Small intestine (tissue), 7 donors: ENCODE measurements at regions not wholly inside any gene's neighbourhood (a gene's known extent, or its start where the extent isn't known, plus 50 kb on each side); places are given as distances from the start of the nearest gene placed in this dataset.

Experiments used
- DNase-seq, 2 donors: peaks; one replicate each; pipeline versions ENCODE4 v3.0.0 to v3.0.0-alpha.2; 2013
- FAIRE-seq: peaks from 2 replicates; lab custom pipeline; 2012; peaks lifted over from hg19 to GRCh38; lab: Jason Lieb, UNC
- H3K27ac ChIP-seq, 3 donors: one replicate each; pipeline ENCODE4 v1.5.1; 2013; ENCODE audit warnings: low read length in 2 of 3, mild to moderate bottlenecking in 2 of 3, control low read depth in 1 of 3, inconsistent platforms in 1 of 3, low read depth in 1 of 3, moderate library complexity in 1 of 3
- H3K27me3 ChIP-seq, 3 donors: one replicate each; pipeline ENCODE4 v1.6.1; 2013; ENCODE audit warnings: low read length in 3 of 3, inconsistent platforms in 1 of 3; ENCODE audit not compliant: control insufficient read depth in 3 of 3, insufficient read depth in 3 of 3
- H3K36me3 ChIP-seq, 3 donors: one replicate each; pipeline ENCODE4 v1.6.1; 2013; ENCODE audit warnings: low read length in 3 of 3, inconsistent platforms in 1 of 3, low read depth in 1 of 3, mild to moderate bottlenecking in 1 of 3, moderate library complexity in 1 of 3; ENCODE audit not compliant: control insufficient read depth in 3 of 3, insufficient read depth in 2 of 3
- H3K4me1 ChIP-seq, 3 donors: one replicate each; pipeline ENCODE4 v1.6.1; 2013; ENCODE audit warnings: low read length in 2 of 3, inconsistent platforms in 1 of 3, low read depth in 1 of 3, mild to moderate bottlenecking in 1 of 3, moderate library complexity in 1 of 3; ENCODE audit not compliant: control insufficient read depth in 3 of 3, insufficient read depth in 2 of 3
- H3K4me3 ChIP-seq, 3 donors: one replicate each; pipeline ENCODE4 v1.5.1; 2013; ENCODE audit warnings: low read length in 3 of 3, control low read depth in 1 of 3, inconsistent platforms in 1 of 3, low read depth in 1 of 3, mild to moderate bottlenecking in 1 of 3, moderate library complexity in 1 of 3
- H3K9me3 ChIP-seq, 2 donors: one replicate each; pipeline ENCODE4 v1.6.1; 2013; ENCODE audit warnings: low read depth in 1 of 2, low read length in 1 of 2; ENCODE audit not compliant: control insufficient read depth in 2 of 2, insufficient read depth in 1 of 2
- WGBS, 3 donors: extraction: QIAGEN DNeasy Blood & Tissue Kit; methylation state at CpG; one replicate each; pipeline ENCODE4 v1.1.7; 2013; 5-methylcytosine and 5-hydroxymethylcytosine counted together
- donor health status: healthy with polysubstance abuse.
- donor health status: control.
- donor health status: control.
- donor health status: Bipolar disorder and iron deficiency.
- donor health status: healthy.

- Histone ChIP-seq H3K4me1 (no peaks in the 10 kb centered on the region), H3K36me3 (no peaks in the 10 kb centered on the region), H3K27ac (no peak overlapping the region), H3K9me3 (no peaks in the 10 kb centered on the region), H3K27me3 (no peaks in the 10 kb centered on the region), H3K4me3 (no peak overlapping the region)
- DNase-seq (no peak), FAIRE-seq (no peak)
- whole genome bisulfite sequencing, 3 donors: 77 to 88% (median 87%) methylated on average over 2 of the region's 2 CpGs
Observed at GRCh38 chr4:112053825-112054350, 91.4 kb upstream of the FAM241A start.

- H3K36me3 ChIP-seq: no peaks in the 10 kb centered on the region
- no peak overlapping the region for H3K4me3 ChIP-seq
- no peaks in the 10 kb centered on the region for H3K9me3 ChIP-seq
- no peaks in the 10 kb centered on the region for H3K27me3 ChIP-seq
- no peak overlapping the region for H3K27ac ChIP-seq
- no peak for FAIRE-seq
- DNase-seq: no peak
- H3K4me1 ChIP-seq: no peaks in the 10 kb centered on the region
Observed at GRCh38 chr4:112055100-112055499, 90.2 kb upstream of the FAM241A start.

GRCh38 chr4:112057470-112057869 lies 87.8 kb upstream of the FAM241A start:
- Histone ChIP-seq H3K27me3 (no peaks in the 10 kb centered on the region), H3K36me3 (no peaks in the 10 kb centered on the region), H3K4me3 (no peak overlapping the region), H3K4me1 (no peaks in the 10 kb centered on the region), H3K9me3 (no peaks in the 10 kb centered on the region), H3K27ac (no peak overlapping the region)
- FAIRE-seq: no peak
- DNase-seq: no peak
- WGBS, 3 donors: 63 to 82% (median 64%) methylated on average over 3 of the region's 3 CpGs

GRCh38 chr4:112058433-112058832 lies 86.8 kb upstream of the FAM241A start:
- WGBS, 3 donors: 6 to 44% (median 15%) methylated on average over 3 of the region's 3 CpGs
- no peaks in the 10 kb centered on the region for H3K4me1 ChIP-seq
- H3K36me3 ChIP-seq: no peaks in the 10 kb centered on the region
- no peak overlapping the region for H3K4me3 ChIP-seq
- no peaks in the 10 kb centered on the region for H3K9me3 ChIP-seq
- H3K27ac ChIP-seq: no peak overlapping the region
- FAIRE-seq (no peak), DNase-seq (peak in 1 of 2 donors; percentile 3)
- H3K27me3 ChIP-seq: no peaks in the 10 kb centered on the region

- DNase-seq (peak; percentile 24 to 34), FAIRE-seq (no peak)
- Histone ChIP-seq H3K36me3 (no peaks in the 10 kb centered on the region), H3K4me1 (no peaks in the 10 kb centered on the region), H3K27me3 (no peaks in the 10 kb centered on the region), H3K4me3 (no peak overlapping the region), H3K9me3 (no peaks in the 10 kb centered on the region), H3K27ac (no peak overlapping the region)
Observed at GRCh38 chr4:112060212-112060611, 85.0 kb upstream of the FAM241A start.

GRCh38 chr4:112061207-112061817 lies 83.9 kb upstream of the FAM241A start:
- H3K4me1 ChIP-seq: no peaks in the 10 kb centered on the region
- DNase-seq (no peak), FAIRE-seq (no peak)
- H3K36me3 ChIP-seq: no peaks in the 10 kb centered on the region
- H3K4me3 ChIP-seq: no peak overlapping the region
- WGBS, 3 donors: 66 to 76% (median 69%) methylated on average over 2 of the region's 2 CpGs
- H3K27ac ChIP-seq: no peak overlapping the region
- H3K27me3 ChIP-seq: no peaks in the 10 kb centered on the region
- H3K9me3 ChIP-seq: no peaks in the 10 kb centered on the region

GRCh38 chr4:112063260-112063659 lies 82.0 kb upstream of the FAM241A start:
- 90 to 94% (median 90%) methylated on average over 1 of the region's 1 CpG for WGBS, 3 donors
- no peaks in the 10 kb centered on the region for H3K36me3 ChIP-seq

GRCh38 chr4:112069110-112069509 lies 76.1 kb upstream of the FAM241A start:
- Histone ChIP-seq H3K4me3 (no peak overlapping the region), H3K9me3 (peaks cover 0 to 4% of the 10 kb centered on the region in 2 donors), H3K4me1 (no peaks in the 10 kb centered on the region), H3K27me3 (no peaks in the 10 kb centered on the region), H3K36me3 (no peaks in the 10 kb centered on the region), H3K27ac (no peak overlapping the region)
- no peak for FAIRE-seq
- DNase-seq: no peak
- 86 to 97% (median 93%) methylated on average over 2 of the region's 2 CpGs for WGBS, 3 donors

More at GRCh38 chr4:112063260-112063659, 82.0 kb upstream of the FAM241A start:
- Histone ChIP-seq H3K9me3 (no peaks in the 10 kb centered on the region), H3K27ac (no peak overlapping the region), H3K27me3 (no peaks in the 10 kb centered on the region), H3K4me3 (no peak overlapping the region), H3K4me1 (no peaks in the 10 kb centered on the region)
- no peak for FAIRE-seq
- DNase-seq: no peak

GRCh38 chr4:112073181-112073580 lies 72.1 kb upstream of the FAM241A start:
- H3K27me3 ChIP-seq: no peaks in the 10 kb centered on the region
- FAIRE-seq (no peak), DNase-seq (no peak)
- no peak overlapping the region for H3K4me3 ChIP-seq
- H3K27ac ChIP-seq: no peak overlapping the region
- 82 to 86% (median 82%) methylated on average over 6 of the region's 6 CpGs for WGBS, 3 donors
- H3K4me1 ChIP-seq: no peaks in the 10 kb centered on the region
- H3K36me3 ChIP-seq: no peaks in the 10 kb centered on the region
- peaks cover 0 to 4% of the 10 kb centered on the region in 2 donors for H3K9me3 ChIP-seq
